ENCODE measurements at regions not wholly inside any gene's neighbourhood (a gene's known extent, or its start where the extent isn't known, plus 50 kb on each side); places are given as distances from the start of the nearest gene placed in this dataset.

DNA sequence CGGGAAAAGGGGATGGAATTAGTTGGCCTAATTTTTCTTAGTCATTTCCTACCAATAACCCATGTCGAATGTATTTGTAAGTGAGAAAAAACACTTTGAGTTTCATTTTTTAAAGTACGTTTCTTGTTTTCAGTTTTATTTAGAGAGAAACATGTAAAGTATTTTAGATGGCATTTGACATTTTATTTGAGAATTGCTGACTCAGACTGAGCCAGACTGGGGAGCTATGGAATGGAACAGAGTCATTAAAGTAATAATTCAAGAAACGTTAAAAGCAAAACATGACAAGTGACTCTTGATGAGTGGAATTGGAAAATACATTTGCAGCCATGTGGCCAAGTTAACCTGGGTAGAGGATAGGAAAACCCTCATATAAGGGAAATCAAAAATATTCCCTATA, 286.1 kb upstream of the NPSR1 start:
- TF ChIP-seq TAF1 (IDR thresholded peaks at IDR 0.05; ENCODE audit: borderline replicate concordance, low read depth, low read length), result no peak
- no peak for TF ChIP-seq POLR2A (IDR thresholded peaks at IDR 0.05; ENCODE audit: low read depth, low read length)
- no peak for TF ChIP-seq POLR2AphosphoS5 (IDR thresholded peaks at IDR 0.05; ENCODE audit: low read depth, low read length)

Measured in GM12892 (cell line).